GM12801 (cell line): ENCODE measurements at regions not wholly inside any gene's neighbourhood (a gene's known extent, or its start where the extent isn't known, plus 50 kb on each side); places are given as distances from the start of the nearest gene placed in this dataset.

Source experiments
- TF ChIP-seq, protein P1 (sequence below): IDR thresholded peaks from one replicate; pipeline ENCODE4 v1.5.1; 2011; ENCODE audit warnings: control low read depth; ENCODE audit not compliant: insufficient read length; ENCODE audit errors: extremely low read depth

GRCh38 chr4:188437535-188437934 is 298.3 kb downstream of the TRIML1 start:
- TF ChIP-seq, protein P1, sequence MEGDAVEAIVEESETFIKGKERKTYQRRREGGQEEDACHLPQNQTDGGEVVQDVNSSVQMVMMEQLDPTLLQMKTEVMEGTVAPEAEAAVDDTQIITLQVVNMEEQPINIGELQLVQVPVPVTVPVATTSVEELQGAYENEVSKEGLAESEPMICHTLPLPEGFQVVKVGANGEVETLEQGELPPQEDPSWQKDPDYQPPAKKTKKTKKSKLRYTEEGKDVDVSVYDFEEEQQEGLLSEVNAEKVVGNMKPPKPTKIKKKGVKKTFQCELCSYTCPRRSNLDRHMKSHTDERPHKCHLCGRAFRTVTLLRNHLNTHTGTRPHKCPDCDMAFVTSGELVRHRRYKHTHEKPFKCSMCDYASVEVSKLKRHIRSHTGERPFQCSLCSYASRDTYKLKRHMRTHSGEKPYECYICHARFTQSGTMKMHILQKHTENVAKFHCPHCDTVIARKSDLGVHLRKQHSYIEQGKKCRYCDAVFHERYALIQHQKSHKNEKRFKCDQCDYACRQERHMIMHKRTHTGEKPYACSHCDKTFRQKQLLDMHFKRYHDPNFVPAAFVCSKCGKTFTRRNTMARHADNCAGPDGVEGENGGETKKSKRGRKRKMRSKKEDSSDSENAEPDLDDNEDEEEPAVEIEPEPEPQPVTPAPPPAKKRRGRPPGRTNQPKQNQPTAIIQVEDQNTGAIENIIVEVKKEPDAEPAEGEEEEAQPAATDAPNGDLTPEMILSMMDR, result no peak

DNA sequence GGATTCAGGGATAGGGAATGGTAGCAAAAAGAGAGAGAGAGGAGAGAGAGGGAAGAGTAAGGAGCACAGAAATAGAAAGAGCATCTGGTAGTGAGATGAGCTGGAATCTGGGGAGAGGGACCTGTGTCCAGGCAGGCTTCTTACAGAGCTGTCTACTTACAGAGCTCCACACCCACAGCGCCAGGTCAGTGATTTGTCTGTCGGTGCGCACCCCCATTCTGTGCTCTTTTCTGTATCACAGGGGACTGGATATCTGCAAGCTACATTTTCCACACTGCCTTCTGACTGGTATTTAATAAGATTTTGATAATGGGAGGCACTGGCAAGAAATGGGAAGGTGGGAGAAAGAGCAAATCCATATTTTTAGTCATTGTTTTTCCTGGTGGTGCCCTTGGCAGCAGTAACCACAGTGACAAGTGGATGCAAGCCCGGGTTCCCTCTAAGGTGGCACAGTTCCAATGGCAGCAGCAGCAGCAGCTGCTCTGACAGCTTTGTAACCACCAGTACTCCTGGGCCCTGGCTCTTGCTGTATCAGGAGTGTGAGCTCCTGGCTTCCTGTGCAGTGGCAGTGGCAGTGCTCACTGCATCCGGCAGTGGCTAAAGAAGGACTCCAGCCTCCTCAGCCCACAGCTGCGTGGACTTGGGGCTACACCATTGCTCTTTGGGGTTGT is 300.5 kb downstream of the TRIML1 start:
- TF ChIP-seq, protein P1, result no peak

GRCh38 chr4:188444500-188444899 is 305.3 kb downstream of the TRIML1 start:
- TF ChIP-seq, protein P1, result no peak

DNA sequence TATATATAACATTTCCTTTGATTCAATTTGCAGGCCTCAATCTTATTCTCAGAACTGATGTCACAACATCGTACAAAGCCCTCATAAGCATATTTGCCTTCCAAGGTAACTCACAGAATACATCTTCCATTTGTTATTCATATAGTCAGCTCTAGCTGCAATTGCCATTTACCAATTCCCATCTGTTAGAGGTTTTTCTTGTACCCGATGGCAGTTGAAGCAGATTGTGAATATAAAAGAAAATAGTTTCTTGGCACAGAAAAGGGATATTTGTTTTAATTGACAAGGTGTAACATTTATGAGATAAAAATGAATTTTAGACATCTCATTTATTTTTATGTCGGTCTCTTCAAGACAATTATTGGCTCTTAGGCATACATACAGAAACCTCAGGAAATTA is 311.3 kb downstream of the TRIML1 start:
- TF ChIP-seq, protein P1, result no peak

DNA sequence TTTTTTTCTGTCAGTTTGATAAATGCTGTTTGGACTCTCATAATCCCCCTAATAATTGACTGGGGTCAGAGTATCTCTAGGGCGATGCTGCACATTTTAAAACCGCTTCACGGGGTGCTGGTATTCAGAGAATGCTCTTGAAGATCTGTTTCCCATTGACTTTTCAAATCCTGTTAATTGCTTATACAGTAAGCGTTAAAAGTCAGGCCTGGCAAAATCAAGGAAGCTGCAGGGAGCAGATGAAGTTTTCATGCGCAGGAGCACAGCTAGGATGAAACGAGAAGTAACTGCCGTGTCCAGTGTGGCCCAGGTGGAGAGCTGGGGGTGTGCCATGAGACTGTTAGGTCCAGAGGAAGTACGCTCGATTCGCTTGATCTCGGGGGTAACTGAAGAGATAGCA is 312.9 kb downstream of the TRIML1 start:
- TF ChIP-seq, protein P1, result no peak

GRCh38 chr4:188454575-188454974 is 315.3 kb downstream of the TRIML1 start:
- TF ChIP-seq, protein P1, result no peak

- TF ChIP-seq, protein P1, result no peak
Measured at GRCh38 chr4:188455062-188455752, 316.0 kb downstream of the TRIML1 start.
